ENCODE measurements at regions not wholly inside any gene's neighbourhood (a gene's known extent, or its start where the extent isn't known, plus 50 kb on each side); places are given as distances from the start of the nearest gene placed in this dataset.

GRCh38 chr17:33977729-33978514 lies 277.2 kb upstream of the CCL2 start:
- no peak for DNase-seq (ENCODE audit: low read depth)

GRCh38 chr17:33978889-33979288 lies 276.2 kb upstream of the CCL2 start:
- no peak for DNase-seq (ENCODE audit: low read depth)

GRCh38 chr17:33980193-33980592 lies 274.9 kb upstream of the CCL2 start:
- no peak for DNase-seq (ENCODE audit: low read depth)

GRCh38 chr17:33981711-33982601 lies 273.1 kb upstream of the CCL2 start:
- DNase-seq (ENCODE audit: low read depth) = no peak

DNA sequence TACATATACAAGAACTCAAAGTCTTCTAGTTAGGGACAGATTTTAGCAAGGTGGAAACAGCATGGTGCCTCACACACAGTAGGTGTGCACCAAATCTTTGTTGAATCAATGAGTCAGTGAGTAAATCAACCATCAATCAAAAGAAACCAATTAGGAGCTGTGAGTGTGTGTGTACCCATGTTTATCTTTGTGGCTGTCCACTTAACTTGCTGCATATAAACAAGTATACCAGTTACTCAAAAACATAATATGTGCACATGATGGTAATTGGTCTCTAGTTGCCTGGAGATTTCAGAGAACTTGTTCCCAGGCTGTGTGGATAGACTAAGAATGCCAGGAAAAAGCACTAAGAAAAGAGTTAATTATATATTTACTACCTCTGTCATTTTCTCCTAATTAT lies 272.2 kb upstream of the CCL2 start:
- no peak for DNase-seq (ENCODE audit: low read depth)

- no peak for DNase-seq (ENCODE audit: low read depth)
Measured at GRCh38 chr17:33983824-33984574, 271.1 kb upstream of the CCL2 start.

GRCh38 chr17:33986088-33986487 lies 269.0 kb upstream of the CCL2 start:
- no peak for DNase-seq (ENCODE audit: low read depth)

DNA sequence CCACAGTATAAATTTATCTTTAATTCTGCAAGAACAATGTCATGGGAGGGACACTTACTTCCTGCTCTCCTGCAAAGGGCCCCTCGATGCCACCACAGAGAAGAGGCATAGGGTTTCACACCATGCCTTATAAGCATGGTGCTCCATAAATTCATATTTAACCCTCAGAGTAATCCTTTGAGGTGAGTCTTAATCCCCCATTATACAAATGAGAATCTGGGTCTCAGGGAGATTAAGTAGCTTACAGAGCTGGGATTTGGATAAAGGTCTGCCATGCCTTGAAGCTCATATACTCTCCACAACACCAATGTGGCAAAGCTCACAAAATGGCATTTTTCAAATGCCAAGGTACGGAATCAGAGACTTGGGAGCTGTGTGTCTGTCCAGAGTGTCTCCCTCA lies 268.5 kb upstream of the CCL2 start:
- DNase-seq (ENCODE audit: low read depth) = no peak

DNA sequence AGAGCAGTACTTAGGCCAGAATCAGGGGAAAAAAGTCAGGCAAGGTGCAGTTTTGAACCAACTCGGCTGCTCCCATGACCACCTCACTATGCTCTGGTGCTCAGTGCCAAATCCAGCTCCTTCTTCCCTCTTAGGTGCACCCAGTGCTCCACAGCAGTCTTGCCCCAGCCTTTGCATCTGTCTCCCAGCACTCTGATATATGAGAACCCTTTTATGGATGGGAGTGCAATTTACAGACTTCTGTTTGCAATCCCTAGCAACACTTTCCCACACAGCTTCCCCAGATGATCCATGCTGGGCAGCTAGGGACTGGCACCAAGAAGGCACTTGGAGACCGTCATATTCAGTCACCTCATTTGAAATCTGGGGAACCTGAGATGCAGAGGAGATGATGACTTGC lies 267.9 kb upstream of the CCL2 start:
- DNase-seq (ENCODE audit: low read depth) = no peak

GRCh38 chr17:33989361-33990148 lies 265.5 kb upstream of the CCL2 start:
- DNase-seq (ENCODE audit: low read depth) = no peak

- no peak for DNase-seq (ENCODE audit: low read depth)
Measured at GRCh38 chr17:33990943-33991706, 264.0 kb upstream of the CCL2 start.

DNA sequence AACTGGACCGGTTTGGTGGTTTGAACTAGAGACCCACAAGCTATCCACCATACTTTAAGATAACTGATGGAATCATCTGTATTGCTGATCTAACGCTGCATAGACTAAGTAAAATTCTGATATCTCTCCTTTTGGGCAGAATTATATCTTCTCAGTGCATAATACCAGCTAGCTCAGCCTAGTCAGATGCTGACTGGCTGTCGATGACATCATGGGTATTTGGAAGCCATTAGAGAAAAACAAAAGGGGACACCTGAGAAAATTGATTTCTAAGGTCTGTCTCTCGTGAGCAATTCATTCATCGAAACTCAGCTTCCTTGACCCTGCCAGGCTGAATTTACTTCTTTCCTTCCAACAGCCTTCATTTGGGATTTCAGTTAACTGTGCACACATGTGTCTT lies 263.0 kb upstream of the CCL2 start:
- no peak for DNase-seq (ENCODE audit: low read depth)

GRCh38 chr17:34000639-34001038 lies 254.4 kb upstream of the CCL2 start:
- no peak for DNase-seq (ENCODE audit: low read depth)

GRCh38 chr17:34001246-34001645 lies 253.8 kb upstream of the CCL2 start:
- no peak for DNase-seq (ENCODE audit: low read depth)

GRCh38 chr17:34006126-34006525 lies 249.0 kb upstream of the CCL2 start:
- no peak for DNase-seq (ENCODE audit: low read depth)

- DNase-seq (ENCODE audit: low read depth) = no peak
Measured at GRCh38 chr17:34008125-34008524, 247.0 kb upstream of the CCL2 start.

GRCh38 chr17:34009912-34010311 lies 245.2 kb upstream of the CCL2 start:
- DNase-seq (ENCODE audit: low read depth) = no peak

- no peak for DNase-seq (ENCODE audit: low read depth)
Measured at GRCh38 chr17:34010534-34010933, 244.6 kb upstream of the CCL2 start.

DNA sequence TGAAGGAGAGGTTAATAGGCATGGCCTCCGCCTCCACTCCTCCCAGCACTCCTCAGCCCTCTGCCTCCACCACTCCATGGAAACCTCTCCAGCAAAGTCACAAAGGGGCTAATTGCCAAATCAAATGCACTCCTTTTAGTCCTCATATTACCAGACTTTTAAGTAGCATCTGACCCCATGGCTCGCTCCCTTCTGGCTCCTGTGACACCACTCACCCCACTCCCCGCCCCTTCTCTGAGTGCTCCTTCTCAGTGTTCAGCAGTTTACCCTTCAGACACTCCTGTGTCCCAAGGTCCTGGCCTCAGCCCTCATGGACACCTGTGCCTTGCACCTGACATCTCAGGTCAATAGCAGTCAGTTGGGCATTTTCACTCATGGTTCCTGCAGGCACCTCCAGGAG lies 243.5 kb upstream of the CCL2 start:
- DNase-seq (ENCODE audit: low read depth) = no peak

GRCh38 chr17:34012709-34013375 lies 242.2 kb upstream of the CCL2 start:
- DNase-seq (ENCODE audit: low read depth) = no peak

All from activated T-cell treated with anti-CD3 and anti-CD28 coated beads for 1 hour (primary cell).